GM19468 (cell line): ENCODE measurements at regions not wholly inside any gene's neighbourhood (a gene's known extent, or its start where the extent isn't known, plus 50 kb on each side); places are given as distances from the start of the nearest gene placed in this dataset.

ENCODE experiments used
- ATAC-seq: cut with Tn5 transposase; IDR thresholded peaks from one replicate; pipeline ENCODE4 v1.9.1; 2021; ENCODE audit warnings: mild to moderate bottlenecking, moderate library complexity, moderate number of reproducible peaks; ENCODE audit not compliant: unreplicated experiment; ENCODE audit errors: extremely low read depth

- no peak for ATAC-seq
Measured at GRCh38 chr5:141753143-141753970, 71.3 kb upstream of the ARAP3 start.

GRCh38 chr5:141747152-141748141 is 65.4 kb upstream of the ARAP3 start:
- peak; percentile 38 for ATAC-seq

- no peak for ATAC-seq
Measured at GRCh38 chr5:141746395-141746794, 64.4 kb upstream of the ARAP3 start.

- no peak for ATAC-seq
Measured at GRCh38 chr5:141745390-141745789, 63.4 kb upstream of the ARAP3 start.

- ATAC-seq: no peak
Measured at GRCh38 chr5:141743866-141744272, 61.8 kb upstream of the ARAP3 start.

- ATAC-seq: no peak
Measured at GRCh38 chr5:141742866-141743851, 61.1 kb upstream of the ARAP3 start.

- ATAC-seq: no peak
Measured at GRCh38 chr5:141742144-141742543, 60.1 kb upstream of the ARAP3 start.

GRCh38 chr5:141740885-141741284 is 58.9 kb upstream of the ARAP3 start:
- no peak for ATAC-seq

- ATAC-seq: no peak
Measured at GRCh38 chr5:141737535-141737934, 55.5 kb upstream of the ARAP3 start.

- no peak for ATAC-seq
Measured at GRCh38 chr5:141735823-141736222, 53.8 kb upstream of the ARAP3 start.

GRCh38 chr5:141734501-141735229 is 52.6 kb upstream of the ARAP3 start:
- no peak for ATAC-seq

GRCh38 chr5:141733198-141733597 is 51.2 kb upstream of the ARAP3 start:
- no peak for ATAC-seq

GRCh38 chr5:141732417-141732816 is 50.4 kb upstream of the ARAP3 start:
- no peak for ATAC-seq
